ENCODE measurements at regions not wholly inside any gene's neighbourhood (a gene's known extent, or its start where the extent isn't known, plus 50 kb on each side); places are given as distances from the start of the nearest gene placed in this dataset.

DNA sequence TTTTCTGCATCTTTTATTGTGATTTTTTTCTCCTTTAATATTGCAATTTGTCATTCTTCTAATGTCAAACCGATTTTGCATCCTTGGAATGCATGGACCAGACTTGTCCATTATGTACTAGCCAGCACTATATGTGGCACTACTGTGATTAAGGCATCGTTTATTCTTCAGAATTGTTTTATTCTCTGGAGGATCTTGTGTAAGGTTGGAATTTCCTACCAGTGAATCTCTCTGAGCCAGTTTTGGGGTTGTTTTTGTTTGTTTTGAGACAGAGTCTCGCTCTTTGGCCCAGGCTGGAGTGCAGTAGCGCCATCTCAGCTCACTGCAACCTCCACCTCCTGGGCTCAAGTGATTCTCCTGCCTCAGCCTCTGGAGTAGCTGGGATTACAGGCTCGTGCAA, 58.5 kb downstream of the IGLL5 start:
- Mint-ChIP-seq H3K36me3 (no peaks in the 10 kb centered on the region), H3K4me1 (peaks cover 2% of the 10 kb centered on the region), H3K9me3 (no peaks in the 10 kb centered on the region), H3K27me3 (peaks cover 10% of the 10 kb centered on the region), H3K27ac (no peak overlapping the region), H3K4me3 (no peak overlapping the region)
- DNase-seq (no peak), ATAC-seq (ENCODE audit: low read depth) (no peak)
- POLR2A ChIA-PET = no interaction called here

DNA sequence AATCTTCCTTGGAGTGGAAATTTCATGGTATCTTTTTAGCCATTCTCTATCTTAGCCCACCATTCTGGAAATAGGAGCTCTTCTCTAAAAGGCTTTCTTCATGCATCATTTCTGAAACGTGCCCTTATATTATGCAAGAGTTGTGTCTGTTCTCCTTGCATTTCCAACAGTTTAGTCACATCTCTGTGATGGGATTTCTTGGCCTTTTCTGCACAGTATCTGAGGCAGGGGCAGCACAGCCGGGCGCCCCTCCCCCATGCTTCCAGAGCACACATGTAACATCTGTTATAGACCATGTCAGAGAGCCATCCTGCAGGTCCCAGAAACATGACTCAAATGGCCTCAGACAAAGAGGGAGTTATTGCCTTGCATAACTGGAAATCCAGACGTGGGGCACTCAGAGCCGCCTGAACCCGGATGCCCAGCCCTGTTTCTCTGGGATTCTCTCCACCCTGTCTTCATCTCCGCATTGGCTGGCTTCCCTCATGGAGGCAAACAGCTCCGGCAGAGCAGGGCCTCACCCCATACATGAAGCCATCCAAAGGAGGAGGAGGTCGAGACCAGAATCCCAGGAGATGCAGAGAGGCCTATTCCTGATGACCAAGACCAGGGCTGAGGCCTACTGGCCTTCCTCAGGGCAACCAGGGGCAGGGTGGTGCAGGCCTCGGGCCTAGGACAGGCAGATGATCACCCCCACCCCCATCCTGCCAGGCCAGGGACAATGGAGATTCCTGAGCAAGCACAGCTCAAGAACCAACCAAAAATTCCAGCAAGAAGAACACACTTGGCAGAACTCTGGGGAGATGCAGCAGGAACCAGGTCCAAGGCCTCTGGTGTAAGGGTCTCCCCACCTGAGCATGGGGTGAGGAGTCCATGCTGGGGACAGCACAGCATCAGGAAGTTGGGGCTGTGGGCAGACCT, 61.3 kb downstream of the IGLL5 start:
- H3K4me3 Mint-ChIP-seq = no peak overlapping the region
- H3K9me3 Mint-ChIP-seq = no peaks in the 10 kb centered on the region
- H3K36me3 Mint-ChIP-seq = no peaks in the 10 kb centered on the region
- H3K4me1 Mint-ChIP-seq = no peaks in the 10 kb centered on the region
- H3K27me3 Mint-ChIP-seq = peaks cover 26% of the 10 kb centered on the region
- DNase-seq (no peak), ATAC-seq (ENCODE audit: low read depth) (no peak)
- H3K27ac Mint-ChIP-seq = no peak overlapping the region
- POLR2A ChIA-PET = no interaction called here

DNA sequence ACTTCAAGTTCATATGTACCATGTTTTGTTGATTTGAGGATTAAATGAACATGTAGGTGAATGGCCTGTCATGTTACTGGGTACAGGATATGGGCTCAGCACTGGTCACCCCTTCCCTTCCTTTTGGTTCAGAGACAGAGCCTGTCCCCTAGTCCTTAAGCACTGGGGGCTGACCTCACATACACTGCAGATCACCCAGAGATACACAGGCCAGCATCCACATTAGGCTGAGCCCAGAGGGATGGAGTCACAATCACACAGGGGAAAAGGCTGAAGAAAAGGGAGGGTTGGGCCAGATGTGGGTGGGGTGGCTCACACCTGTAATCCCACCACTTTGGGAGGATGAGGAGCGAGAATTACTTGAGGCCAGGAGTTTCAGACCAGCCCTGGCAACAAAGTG, 62.3 kb downstream of the IGLL5 start:
- no peak overlapping the region for H3K4me3 Mint-ChIP-seq
- DNase-seq (no peak), ATAC-seq (ENCODE audit: low read depth) (no peak)
- H3K27me3 Mint-ChIP-seq = peaks cover 32% of the 10 kb centered on the region
- H3K36me3 Mint-ChIP-seq = no peaks in the 10 kb centered on the region
- no peaks in the 10 kb centered on the region for H3K9me3 Mint-ChIP-seq
- POLR2A ChIA-PET = no interaction called here
- H3K4me1 Mint-ChIP-seq = no peaks in the 10 kb centered on the region
- no peak overlapping the region for H3K27ac Mint-ChIP-seq

GRCh38 chr22:22951035-22951434, 63.4 kb downstream of the IGLL5 start:
- POLR2A ChIA-PET = no interaction called here
- no peaks in the 10 kb centered on the region for H3K36me3 Mint-ChIP-seq
- no peak for ATAC-seq (ENCODE audit: low read depth)

GRCh38 chr22:22952531-22953280, 65.1 kb downstream of the IGLL5 start:
- Mint-ChIP-seq H3K9me3 (no peaks in the 10 kb centered on the region), H3K4me3 (no peak overlapping the region), H3K27ac (no peak overlapping the region), H3K36me3 (no peaks in the 10 kb centered on the region), H3K4me1 (no peaks in the 10 kb centered on the region), H3K27me3 (peaks cover 31% of the 10 kb centered on the region)
- POLR2A ChIA-PET = interaction anchor here (0.7 kb wide), 1 partner anchor 411 kb away, joined by 3 read pairs; no protein-coding TSS in a partner anchor
- DNase-seq (no peak), ATAC-seq (ENCODE audit: low read depth) (no peak)

More at GRCh38 chr22:22951035-22951434, 63.4 kb downstream of the IGLL5 start:
- no peak for DNase-seq
- H3K4me1 Mint-ChIP-seq = no peaks in the 10 kb centered on the region
- no peak overlapping the region for H3K27ac Mint-ChIP-seq
- H3K27me3 Mint-ChIP-seq = peaks cover 40% of the 10 kb centered on the region
- H3K4me3 Mint-ChIP-seq = no peak overlapping the region
- H3K9me3 Mint-ChIP-seq = no peaks in the 10 kb centered on the region

DNA sequence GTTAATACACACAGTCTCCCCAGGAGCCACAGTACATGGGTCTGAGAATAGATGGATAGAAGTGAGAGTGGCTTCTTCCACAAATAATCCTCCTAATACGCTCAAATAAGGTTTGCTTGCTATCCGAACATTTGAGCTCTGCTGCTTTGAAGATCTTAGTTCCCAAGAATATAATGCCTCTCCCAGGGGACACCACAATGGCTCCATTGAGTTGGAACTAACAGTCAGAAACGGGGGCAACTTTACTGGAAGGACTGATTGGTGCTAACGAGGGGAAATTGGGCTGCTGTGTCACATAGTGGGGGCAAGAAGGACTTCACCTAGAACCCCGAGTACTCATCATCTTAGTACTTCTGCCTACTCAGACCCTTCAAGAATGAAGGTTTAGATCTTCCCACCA, 66.2 kb downstream of the IGLL5 start:
- POLR2A ChIA-PET = no interaction called here
- Mint-ChIP-seq H3K36me3 (no peaks in the 10 kb centered on the region), H3K4me3 (no peak overlapping the region), H3K27ac (no peak overlapping the region), H3K9me3 (no peaks in the 10 kb centered on the region), H3K27me3 (peaks cover 30% of the 10 kb centered on the region), H3K4me1 (no peaks in the 10 kb centered on the region)
- DNase-seq (no peak), ATAC-seq (ENCODE audit: low read depth) (no peak)

- Mint-ChIP-seq H3K4me1 (no peaks in the 10 kb centered on the region), H3K9me3 (no peaks in the 10 kb centered on the region), H3K27me3 (peaks cover 33% of the 10 kb centered on the region), H3K36me3 (no peaks in the 10 kb centered on the region), H3K4me3 (no peak overlapping the region), H3K27ac (no peak overlapping the region)
- POLR2A ChIA-PET = no interaction called here
- ATAC-seq (ENCODE audit: low read depth) = no peak
- no peak for DNase-seq
These were observed 67.0 kb downstream of the IGLL5 start for GRCh38 chr22:22954656-22955055.

DNA sequence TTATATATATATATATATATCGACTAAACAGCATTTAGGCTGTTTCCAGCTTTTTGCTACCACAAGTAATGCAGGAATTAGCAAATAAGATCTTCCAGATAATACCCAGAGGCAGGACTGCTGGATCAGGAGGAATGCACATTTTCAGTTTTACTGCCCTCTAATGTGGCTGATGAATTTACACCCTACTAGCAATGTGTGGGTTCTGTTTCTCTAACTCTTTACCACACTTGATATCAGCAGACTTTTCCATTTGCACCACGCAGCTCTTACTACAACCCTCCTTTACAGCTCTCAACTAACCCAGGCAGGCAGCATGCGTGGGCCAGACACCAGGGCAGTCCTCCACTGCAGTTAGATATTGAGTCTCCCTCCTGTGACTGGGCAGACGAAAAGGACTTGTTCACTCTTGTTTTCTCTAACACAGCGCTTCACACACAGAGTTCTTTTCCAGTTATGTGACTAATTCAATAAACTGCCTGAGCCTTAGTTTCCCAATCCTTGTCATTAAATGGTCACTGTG, 67.7 kb downstream of the IGLL5 start:
- Mint-ChIP-seq H3K27ac (no peak overlapping the region), H3K4me3 (no peak overlapping the region), H3K36me3 (no peaks in the 10 kb centered on the region), H3K27me3 (peaks cover 33% of the 10 kb centered on the region), H3K4me1 (no peaks in the 10 kb centered on the region), H3K9me3 (no peaks in the 10 kb centered on the region)
- ATAC-seq (ENCODE audit: low read depth) (no peak), DNase-seq (no peak)
- POLR2A ChIA-PET = no interaction called here

DNA sequence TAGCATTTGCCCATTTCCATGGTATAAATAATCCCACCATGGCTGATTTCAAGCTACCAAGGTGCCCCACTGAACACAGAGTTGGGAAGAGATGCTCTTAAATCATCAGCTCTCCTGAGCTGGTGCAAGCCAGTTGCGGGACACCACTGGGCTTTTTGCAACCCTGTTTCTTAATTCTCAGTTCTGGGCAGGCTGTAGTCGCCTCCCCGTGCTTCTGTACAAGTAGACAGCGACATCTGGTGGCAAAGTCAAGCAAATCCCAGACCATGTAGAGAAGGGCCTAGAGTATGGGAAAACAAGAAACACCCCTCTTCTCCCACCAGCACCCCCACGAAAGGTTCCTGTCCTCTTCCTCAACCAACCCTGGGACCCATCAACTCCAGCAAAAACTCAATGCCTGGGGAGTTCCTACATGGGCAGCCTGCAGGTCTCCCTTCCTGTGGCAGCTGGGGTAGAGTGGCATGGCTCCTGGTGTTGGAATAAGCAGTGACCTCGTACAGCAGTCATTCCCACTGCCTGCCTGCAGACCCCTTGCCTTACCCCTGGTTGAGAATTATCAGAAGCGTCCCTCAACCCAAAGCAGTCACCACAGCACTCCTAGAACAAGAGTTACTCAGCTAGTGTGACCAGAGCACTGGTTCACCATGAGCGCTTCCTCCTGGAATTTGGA, 68.4 kb downstream of the IGLL5 start:
- POLR2A ChIA-PET = no interaction called here
- ATAC-seq (ENCODE audit: low read depth) = peak; percentile 72
- Mint-ChIP-seq H3K4me1 (no peaks in the 10 kb centered on the region), H3K9me3 (no peaks in the 10 kb centered on the region), H3K27ac (no peak overlapping the region), H3K36me3 (no peaks in the 10 kb centered on the region), H3K27me3 (peaks cover 37% of the 10 kb centered on the region), H3K4me3 (no peak overlapping the region)
- DNase-seq = peak; percentile 53

- POLR2A ChIA-PET = no interaction called here
- ATAC-seq (ENCODE audit: low read depth) = no peak
- H3K4me1 Mint-ChIP-seq = no peaks in the 10 kb centered on the region
- no peak for DNase-seq
- no peak overlapping the region for H3K27ac Mint-ChIP-seq
- no peak overlapping the region for H3K4me3 Mint-ChIP-seq
- no peaks in the 10 kb centered on the region for H3K36me3 Mint-ChIP-seq
- H3K9me3 Mint-ChIP-seq = peaks cover 8% of the 10 kb centered on the region
- H3K27me3 Mint-ChIP-seq = peaks cover 46% of the 10 kb centered on the region
These were observed 69.5 kb downstream of the IGLL5 start for GRCh38 chr22:22957090-22957489.

GRCh38 chr22:22958621-22959020, 71.0 kb downstream of the IGLL5 start:
- POLR2A ChIA-PET = no interaction called here
- ATAC-seq (ENCODE audit: low read depth) (no peak), DNase-seq (no peak)
- no peaks in the 10 kb centered on the region for H3K4me1 Mint-ChIP-seq
- H3K27me3 Mint-ChIP-seq = peaks cover 36% of the 10 kb centered on the region
- peaks cover 8% of the 10 kb centered on the region for H3K9me3 Mint-ChIP-seq
- H3K36me3 Mint-ChIP-seq = no peaks in the 10 kb centered on the region
- no peak overlapping the region for H3K4me3 Mint-ChIP-seq
- H3K27ac Mint-ChIP-seq = no peak overlapping the region

DNA sequence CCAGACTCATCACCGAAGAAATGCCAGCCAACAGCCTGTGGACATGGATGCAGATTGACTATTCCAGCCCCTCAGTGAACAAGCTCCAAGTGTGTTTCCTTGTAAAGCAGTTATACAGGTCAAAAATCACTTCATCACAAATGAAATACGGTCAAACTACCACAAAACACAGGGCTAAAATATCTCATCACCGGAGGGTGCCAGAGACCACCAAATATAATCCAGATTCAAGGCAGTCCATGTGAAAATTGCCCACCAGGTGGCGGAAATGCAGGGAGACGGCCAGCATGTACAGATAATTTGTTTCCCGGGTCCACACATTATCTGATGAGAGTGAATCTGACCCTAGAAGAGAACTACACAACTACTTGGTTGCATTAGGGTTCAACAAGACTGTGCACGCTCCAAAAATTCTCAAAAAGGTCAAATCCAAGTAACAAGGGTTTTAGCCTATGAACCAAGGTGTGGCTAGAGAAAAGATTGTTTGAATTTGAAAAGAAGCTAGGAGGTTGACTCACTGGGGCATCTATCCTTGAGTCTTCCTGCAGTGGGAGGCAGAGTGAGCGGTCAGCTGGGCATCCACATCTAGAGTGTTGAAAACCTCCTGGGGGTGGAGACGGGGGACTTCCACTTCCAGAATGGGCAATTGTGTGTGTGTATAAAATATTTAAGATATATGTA, 71.7 kb downstream of the IGLL5 start:
- no peaks in the 10 kb centered on the region for H3K4me1 Mint-ChIP-seq
- POLR2A ChIA-PET = no interaction called here
- peaks cover 8% of the 10 kb centered on the region for H3K9me3 Mint-ChIP-seq
- H3K27me3 Mint-ChIP-seq = peaks cover 37% of the 10 kb centered on the region
- DNase-seq (peak; percentile 64), ATAC-seq (ENCODE audit: low read depth) (peak; percentile 56)
- H3K36me3 Mint-ChIP-seq = no peaks in the 10 kb centered on the region
- H3K27ac Mint-ChIP-seq = no peak overlapping the region
- no peak overlapping the region for H3K4me3 Mint-ChIP-seq

- Mint-ChIP-seq H3K36me3 (no peaks in the 10 kb centered on the region), H3K9me3 (peaks cover 8% of the 10 kb centered on the region), H3K4me1 (no peaks in the 10 kb centered on the region), H3K27ac (no peak overlapping the region), H3K27me3 (peaks cover 39% of the 10 kb centered on the region), H3K4me3 (no peak overlapping the region)
- POLR2A ChIA-PET = no interaction called here
- ATAC-seq (ENCODE audit: low read depth) (no peak), DNase-seq (no peak)
These were observed 72.7 kb downstream of the IGLL5 start for GRCh38 chr22:22960307-22960706.
